Sciatic nerve (tissue), 2 donors: ENCODE measurements at regions not wholly inside any gene's neighbourhood (a gene's known extent, or its start where the extent isn't known, plus 50 kb on each side); places are given as distances from the start of the nearest gene placed in this dataset.

Experiments used
- ATAC-seq: fragments of 200-7000 bp; cut with Tn5 transposase; one replicate; pipeline ENCODE4 v1.9.1; 2020; ENCODE audit warnings: mild to moderate bottlenecking, moderate library complexity
- DNase-seq: peaks from one replicate; pipeline ENCODE4 v3.0.0-alpha.2; 2020; ENCODE audit warnings: low spot score
- intact Hi-C: fragments of 100-400 bp; cut with DNase I; formaldehyde crosslinking; loops from one replicate; pipeline ENCODE4 v1.14.2; 2022
- donor health status: DM: no; HTN: no; CAD: no.
- donor health status: DM: no; HTN: no; CAD: no.

DNA sequence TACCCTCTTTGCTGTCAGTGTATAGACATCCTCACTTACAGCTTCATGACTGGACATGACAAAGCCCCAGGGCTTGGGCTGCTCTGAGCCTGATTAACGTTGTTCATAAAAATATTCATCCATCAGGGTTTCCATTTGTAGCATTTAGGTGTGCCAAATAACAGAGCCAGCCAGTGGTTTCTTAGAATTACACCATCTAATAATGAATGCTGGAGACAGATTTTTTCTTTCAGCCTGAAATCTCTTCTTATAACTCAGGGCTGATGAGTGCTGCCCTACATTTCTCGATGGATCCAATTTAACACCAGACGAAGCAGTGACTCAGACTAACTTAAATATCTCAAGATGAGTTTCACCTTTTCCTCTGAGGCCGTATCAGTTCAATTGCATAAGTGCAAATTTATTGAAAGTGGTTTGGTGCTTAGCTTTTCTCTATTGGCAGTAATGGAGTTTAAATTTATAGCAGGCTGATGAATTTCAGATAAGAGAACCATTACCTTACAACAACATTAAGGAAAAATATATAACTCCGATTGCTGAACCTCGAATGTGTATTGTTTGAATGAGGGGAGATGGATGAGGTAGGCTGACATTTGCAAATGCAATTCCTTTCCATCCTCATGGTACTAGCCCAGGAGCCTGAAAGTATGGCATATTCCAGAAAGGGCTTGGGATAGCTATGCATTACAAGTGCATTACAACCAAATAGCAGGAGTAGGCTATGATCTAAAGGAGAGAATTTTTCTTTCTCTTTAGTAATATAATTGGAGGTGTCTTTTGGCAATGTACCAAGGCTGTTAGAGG, 900.6 kb downstream of the KCNMA1 start:
- DNase-seq = no peak

DNA sequence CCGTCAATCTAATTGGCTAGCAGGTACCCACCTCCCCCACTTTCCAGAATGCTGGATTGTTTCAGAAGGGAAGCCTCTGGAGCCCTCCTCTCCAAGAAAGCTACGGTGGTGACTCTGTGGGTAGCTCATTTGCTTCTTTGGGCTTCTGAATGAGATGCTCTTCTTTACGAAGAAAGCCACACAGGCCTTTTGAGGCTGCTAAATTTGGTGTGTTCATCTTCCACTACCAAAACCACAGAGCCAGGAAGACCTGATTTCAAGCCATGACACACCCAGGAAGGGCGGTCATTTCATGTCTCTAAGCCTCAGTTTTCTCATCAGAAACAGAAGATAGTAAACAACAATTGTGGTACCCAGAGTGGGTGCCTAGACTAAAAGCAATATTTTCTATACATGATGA, 901.2 kb downstream of the KCNMA1 start:
- ATAC-seq (no peak), DNase-seq (no peak)
- intact Hi-C loops = no loop called here

More for the DNA sequence above, 900.6 kb downstream of the KCNMA1 start:
- intact Hi-C loops = no loop called here
- no peak for ATAC-seq

DNA sequence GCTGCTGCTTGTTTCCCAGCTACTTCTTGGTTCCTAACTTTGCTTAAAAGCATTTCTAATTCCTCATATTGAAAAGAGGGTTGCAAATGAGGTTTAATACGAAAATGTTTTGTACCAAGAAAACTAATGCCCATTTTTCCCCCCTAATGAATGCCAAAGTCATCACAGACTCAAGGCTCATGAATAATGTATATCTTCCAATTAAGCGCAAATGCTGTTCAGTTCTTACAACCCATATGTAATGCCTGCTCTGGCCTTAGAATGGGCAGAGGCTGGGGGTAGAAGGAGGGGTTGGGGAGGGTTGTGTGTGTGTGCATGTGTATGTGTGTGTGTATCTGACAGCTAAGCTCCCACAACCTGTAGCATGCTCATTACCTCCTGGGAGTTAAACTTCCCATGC, 901.7 kb downstream of the KCNMA1 start:
- intact Hi-C loops = no loop called here

DNA sequence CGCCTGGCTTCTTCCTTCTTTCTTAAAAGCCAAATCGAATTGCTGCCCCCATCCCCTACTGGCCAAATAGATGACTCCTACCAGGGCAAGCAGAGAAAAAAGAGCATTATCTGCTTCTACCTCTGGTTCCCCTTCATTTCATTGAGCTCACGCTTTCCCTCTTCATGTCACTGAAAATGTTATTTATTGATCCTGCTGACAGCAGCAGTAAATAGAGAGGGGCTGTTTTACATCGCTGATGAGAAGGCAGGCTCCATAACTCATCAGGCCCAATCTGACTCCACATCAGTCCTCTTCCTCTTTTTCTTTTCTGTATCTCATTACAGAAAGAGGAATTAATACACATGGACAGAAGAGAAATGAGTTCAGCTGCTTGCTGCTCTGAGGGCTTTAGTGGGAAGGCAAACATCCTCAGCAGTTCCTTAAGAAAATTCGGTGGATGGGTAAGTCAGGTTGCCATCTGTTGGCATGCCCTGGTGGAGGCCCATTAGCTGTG, 904.1 kb downstream of the KCNMA1 start:
- DNase-seq (no peak), ATAC-seq (no peak)
- intact Hi-C loops = no loop called here

More for the DNA sequence above, 901.7 kb downstream of the KCNMA1 start:
- DNase-seq (no peak), ATAC-seq (no peak)

DNA sequence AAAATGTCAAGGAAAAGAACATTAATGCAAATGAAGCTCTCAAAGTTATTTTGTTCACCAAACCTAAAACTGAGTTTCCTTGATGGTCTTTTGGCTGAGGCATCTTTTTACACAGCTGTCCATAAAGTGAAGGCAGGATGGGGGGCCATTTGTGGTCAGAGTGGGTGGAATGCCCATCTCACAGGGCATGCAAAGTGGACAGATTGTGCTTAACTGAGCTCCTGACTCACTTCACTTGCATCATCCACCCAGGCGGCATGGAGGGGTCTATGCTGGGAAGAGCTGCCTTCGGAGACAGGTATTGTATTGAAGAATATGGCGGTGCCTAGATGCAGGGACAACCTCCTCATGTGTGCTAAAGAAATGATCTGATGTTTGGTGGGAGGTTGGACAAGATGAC, 905.3 kb downstream of the KCNMA1 start:
- ATAC-seq = no peak
- no peak for DNase-seq
- intact Hi-C loops = no loop called here

DNA sequence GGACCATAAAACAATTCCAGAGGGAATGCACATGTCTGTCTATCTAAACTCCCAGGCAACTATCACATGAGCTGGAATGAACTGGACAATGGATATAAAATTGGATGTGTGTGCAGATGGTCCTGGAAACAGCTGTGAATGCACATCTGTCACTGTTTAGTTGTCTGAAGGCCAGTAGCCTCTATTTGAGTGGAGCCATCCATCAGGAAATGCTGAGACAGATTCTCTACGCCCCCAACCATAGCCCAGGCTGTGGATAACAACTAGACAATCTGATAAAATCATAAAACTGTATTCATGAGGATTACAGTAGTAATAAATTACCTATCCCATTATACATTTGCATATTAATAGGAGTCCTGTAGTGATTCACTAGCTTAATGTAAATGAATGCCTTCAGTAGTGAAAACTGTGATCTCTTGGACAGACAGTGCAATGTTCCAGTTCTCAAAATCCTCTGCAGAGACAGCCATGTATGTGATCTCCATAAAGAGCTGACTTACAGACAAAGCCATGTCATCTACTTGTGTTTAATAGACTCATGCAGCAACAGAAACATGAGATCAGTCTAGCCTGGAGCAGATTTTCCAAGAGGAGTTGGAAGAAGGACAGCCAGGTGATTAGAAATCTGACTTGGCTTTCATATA, 907.6 kb downstream of the KCNMA1 start:
- intact Hi-C loops = no loop called here
- no peak for DNase-seq

DNA sequence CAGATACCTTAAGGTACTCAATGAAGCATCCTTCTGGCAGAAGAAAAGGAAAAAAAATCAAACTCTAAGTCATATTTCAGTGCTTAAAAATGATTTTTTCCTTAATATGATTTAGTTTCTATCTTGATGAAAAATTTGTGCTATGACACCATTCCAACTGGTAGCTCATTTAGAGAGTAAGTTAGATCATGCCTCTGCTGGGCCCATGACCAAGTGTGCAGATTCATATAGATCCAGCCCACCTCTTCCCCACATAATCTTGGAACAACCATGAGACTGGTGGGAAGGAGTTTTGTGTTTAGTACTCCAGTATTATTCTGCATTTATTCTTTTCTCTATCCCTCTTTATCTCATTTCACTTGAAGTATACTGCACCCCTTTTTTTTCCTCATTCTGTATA, 908.3 kb downstream of the KCNMA1 start:
- DNase-seq = no peak
- ATAC-seq = no peak
- intact Hi-C loops = no loop called here

More for the DNA sequence above, 907.6 kb downstream of the KCNMA1 start:
- no peak for ATAC-seq

DNA sequence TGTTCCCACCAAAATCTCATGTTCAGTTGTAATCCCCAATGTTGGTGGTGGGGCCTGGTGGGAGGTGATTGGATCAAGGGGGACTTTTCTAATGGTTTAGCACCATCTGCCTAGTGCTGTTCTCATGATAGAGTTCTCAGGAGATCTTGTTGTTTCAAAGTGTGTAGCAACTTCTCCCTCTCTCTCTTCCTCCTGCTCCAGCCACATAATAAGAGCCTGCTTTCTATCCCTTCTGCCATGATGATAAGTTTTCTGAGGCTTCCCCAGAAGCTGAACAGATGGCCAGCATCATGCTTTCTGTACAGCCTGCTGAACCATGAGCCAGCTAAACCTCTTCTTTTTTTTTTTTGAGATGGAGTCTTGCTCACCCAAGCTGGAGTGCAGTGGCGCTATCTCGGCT, 910.6 kb downstream of the KCNMA1 start:
- DNase-seq (no peak), ATAC-seq (no peak)
- intact Hi-C loops = no loop called here

DNA sequence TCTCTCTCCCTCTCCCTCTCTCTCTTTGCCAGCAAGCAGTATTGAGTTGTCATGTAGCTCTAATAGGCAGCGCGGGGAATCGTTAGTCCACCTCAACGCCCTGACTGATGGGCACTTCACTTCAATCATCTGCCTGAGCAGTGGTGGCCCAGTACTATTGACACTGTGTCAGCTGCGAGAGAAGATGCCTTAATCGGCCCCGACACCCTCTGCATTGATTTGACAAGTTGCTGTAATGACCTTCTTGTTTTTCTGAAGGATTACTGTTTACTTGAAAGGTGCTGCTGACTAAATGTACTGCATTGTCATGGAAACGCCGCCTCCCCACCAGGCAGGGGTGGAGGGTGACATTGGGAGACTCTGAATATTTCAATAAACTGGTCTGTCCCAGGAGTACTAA, 913.8 kb downstream of the KCNMA1 start:
- DNase-seq = no peak
- intact Hi-C loops = no loop called here
- ATAC-seq = no peak

DNA sequence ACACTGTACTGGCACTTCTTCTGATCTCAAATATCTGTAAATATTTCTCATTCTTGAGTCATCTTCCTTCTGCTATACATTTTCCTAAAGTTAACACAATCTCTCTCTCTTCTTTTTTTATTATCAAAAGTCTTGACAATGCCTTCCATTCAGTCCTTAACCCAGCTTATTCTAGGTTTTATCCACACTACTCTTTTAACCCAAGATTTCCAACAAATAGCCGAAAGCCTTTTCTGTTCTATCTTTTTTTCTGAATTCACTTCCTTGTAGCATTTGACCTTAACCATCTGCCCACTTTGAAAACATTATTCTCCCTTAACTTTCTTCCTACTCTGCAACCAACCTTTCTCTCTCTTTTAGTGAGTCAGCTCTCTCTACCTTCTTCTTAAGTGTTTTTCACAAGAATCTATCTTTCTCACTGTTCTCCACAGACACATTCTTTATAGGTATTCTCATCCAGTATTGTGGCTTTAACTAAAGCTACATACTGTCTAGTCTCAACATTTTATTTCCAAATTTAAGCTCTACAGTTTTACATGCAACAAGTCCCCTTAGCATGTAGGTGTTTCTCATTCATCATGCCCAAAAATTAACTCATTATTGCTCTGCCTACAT, 915.6 kb downstream of the KCNMA1 start:
- intact Hi-C loops = no loop called here
- DNase-seq (no peak), ATAC-seq (no peak)

DNA sequence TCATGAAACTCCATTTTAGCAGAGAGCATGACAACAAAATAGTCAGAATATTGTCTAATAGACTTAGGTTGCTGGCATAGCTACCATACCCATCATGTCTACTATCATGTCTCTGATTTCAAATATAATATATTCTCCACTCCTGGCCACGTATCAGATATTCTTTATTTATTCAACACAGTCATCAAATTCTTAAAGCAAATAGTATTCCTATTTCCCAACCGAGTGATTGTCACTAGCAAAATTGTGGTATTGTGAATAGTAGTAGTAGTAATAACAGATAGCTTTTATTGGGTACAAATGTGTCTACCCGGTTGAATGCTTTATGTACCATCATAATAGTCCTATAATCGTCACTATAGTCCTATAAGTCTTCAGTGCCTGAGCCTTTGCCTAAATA, 918.6 kb downstream of the KCNMA1 start:
- intact Hi-C loops = no loop called here
- ATAC-seq (no peak), DNase-seq (no peak)

DNA sequence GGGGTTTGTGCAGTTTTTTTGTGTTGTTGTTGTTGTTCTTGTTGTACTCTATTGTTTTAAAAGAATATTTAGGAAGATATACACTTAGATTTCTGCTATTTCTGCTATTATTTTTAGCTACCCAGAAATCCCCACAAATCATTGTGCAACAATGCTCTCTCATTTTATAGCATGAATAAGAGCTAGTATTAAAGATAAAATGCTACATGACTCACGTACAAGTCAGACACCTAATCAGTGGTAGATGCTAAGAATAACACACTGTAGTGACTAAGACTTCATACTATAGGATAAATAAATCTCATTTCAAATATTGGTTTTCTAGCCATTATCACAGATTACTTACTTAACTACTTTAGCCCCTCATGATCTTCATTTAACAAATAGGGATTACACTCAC, 920.5 kb downstream of the KCNMA1 start:
- DNase-seq (no peak), ATAC-seq (no peak)
- intact Hi-C loops = no loop called here

DNA sequence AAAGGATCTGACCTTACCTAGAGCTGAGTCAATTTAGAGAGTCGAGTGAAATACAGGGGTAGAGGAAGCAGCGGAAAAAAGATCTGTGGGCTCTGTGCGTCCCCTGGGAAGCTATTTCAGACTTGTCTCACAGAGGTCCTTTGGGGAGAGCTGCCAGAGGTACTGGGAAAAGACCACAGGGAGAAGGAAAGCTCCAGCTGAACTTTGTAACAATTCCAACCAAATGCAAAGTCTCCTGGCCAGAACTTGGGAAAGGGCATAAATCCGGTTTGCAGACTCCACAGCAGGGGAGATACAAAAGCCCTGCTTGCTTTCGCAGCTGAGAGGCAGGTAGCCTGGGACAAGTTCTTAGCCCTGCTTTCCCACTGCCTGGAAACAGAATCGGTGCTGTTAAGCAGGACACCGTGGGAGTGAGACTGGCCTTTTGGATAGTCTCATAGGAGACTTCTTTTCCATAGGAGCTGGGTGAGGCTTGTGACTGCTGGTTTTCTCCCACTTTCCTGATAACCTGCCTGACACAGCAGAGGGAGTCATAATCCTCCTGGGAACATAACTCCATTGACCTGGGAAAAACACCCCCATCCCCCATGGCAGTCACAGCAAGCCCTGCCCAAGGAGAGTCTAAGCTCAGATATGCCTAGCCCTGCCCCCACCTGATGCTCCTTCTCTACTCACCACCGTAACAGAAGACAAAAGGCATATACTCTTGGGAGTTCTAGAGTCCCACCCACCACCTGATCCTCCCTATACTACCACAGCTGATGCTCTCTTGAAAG, 926.2 kb downstream of the KCNMA1 start:
- no peak for DNase-seq
- intact Hi-C loops = no loop called here
- ATAC-seq = no peak

DNA sequence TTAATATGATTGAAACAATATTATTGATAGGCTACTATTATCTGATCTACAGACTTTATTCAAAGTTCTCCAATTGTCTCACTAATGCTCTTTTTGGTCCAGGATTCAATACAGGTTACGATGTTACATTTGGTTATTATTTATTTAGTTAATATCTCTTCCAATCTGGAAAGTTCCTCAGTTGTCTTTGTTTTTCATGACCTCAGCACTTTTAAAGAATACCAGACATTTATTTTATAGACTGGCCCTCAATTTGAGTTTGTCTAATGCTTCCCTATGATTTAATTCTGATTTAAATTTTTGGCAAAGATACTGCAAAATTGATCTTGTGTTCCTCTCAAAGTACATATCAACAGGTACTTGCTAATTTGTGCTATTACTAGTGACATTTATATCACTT, 937.4 kb downstream of the KCNMA1 start:
- intact Hi-C loops = no loop called here
- ATAC-seq = no peak
- no peak for DNase-seq

DNA sequence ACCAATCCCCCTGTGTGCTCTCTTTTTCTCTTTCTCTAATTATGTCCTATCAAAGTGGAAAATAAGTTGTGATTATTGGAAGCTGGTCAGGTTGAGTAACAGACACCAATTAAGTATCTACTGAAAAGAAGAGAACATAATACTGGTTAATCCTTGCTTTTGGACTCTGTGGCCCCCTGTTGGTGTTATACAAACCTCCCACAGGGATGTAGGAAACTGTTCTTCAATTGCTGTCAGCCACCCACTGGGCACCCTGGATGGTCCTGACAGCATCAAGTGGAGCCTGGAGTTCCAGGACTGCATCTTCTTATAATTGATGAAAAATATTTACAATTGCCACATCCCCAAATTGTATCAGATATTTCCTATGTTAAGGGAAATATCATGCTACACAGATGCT, 939.7 kb downstream of the KCNMA1 start:
- DNase-seq (no peak), ATAC-seq (no peak)
- intact Hi-C loops = no loop called here

DNA sequence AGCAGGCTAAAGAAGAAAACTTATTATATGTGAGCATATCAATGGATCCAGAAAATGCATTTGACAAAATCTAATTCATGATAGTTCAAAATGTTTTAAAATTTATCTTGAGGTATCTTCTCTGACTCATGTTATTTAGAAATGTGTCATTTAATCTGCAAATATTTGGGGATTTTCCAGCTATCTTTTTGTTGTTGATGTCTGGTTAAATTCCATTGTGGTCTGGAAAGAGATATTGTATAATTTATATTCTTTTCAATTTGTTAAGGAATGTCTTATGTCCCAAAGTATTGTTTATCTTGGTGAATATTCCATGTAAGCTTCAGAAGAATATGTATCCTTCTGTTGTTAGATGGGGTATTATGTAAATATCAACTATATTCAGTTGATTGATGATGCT, 942.5 kb downstream of the KCNMA1 start:
- intact Hi-C loops = no loop called here
- ATAC-seq (no peak), DNase-seq (no peak)

DNA sequence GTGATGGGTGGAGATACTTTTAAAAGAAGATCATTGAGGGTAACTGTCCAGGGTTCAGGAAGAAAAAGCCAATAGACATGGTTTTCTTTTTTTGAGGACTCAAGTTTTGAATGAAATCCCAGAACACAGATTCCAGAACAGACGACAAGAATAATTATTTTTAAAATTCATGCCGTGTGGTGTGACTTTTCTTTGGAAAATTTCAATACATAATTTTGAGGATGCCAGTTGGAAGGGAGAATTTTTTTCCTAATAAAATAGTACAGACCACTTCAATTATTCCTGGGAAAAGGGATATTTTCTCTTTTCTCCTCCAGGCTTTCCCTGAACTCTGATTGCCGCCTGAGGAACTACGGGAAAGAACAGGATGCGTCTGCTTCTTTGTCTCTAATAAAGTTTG, 951.4 kb downstream of the KCNMA1 start:
- DNase-seq (no peak), ATAC-seq (no peak)
- intact Hi-C loops = no loop called here

DNA sequence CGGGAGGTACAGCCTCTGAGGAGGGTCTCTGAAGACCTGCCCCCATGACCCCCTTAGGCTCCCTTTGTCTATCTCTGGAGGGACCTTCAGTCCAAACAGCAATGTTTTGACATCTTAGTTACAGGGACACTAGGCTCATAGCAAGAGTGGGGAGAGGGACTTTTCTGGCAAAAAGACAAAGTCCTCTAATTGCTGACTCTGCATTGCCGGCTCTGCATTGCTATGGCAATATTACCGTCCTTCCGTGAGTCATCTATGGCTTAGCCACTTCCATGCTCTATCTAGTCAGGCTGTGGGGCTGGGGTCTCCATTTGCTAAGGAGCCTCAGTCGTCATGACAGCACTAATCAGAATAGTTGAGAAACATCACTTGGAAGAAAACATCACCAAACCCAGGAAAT, 952.6 kb downstream of the KCNMA1 start:
- DNase-seq = no peak
- intact Hi-C loops = no loop called here
- no peak for ATAC-seq

DNA sequence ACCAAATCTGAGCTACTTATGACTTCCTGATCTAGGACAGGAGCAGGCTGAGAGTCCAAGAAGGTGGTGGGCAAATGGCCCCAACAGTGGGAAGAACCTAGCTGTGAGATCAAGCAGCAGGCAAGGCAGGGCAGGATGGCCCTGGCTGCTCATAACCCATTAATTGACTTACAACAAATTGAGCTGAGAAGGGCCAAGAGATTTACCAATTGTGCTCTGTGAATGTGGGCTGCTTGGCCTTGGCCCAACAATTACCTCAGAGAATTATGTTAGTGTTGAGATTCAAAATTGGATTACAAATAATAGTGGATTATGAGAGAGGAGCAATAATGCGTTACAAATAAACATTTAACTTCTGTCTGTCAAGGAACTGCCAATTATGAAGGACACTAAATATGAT, 956.5 kb downstream of the KCNMA1 start:
- intact Hi-C loops = no loop called here
- ATAC-seq (no peak), DNase-seq (no peak)

DNA sequence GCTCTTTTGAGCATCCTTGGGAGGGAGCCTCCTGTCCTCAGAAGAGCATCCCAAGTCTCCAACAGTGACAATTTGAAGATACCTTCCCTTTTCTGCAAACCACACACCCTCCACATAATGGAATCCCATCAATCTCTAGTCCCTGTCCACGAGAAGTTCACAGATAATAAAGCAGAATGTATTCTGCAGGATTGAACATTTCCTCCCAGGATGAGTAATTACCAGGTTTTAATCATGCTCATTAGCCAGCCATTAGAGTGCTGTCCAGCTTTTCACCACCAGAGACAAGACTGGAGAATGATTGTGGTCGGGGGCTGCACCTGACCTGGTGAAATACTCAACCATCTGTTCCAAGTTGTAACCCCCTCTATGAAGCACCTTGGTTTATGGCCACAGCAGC, 958.6 kb downstream of the KCNMA1 start:
- ATAC-seq = no peak
- intact Hi-C loops = no loop called here

More for the DNA sequence above, 958.6 kb downstream of the KCNMA1 start:
- DNase-seq = no peak
